T-helper 2 cell (primary cell): ENCODE measurements at regions not wholly inside any gene's neighbourhood (a gene's known extent, or its start where the extent isn't known, plus 50 kb on each side); places are given as distances from the start of the nearest gene placed in this dataset.

ENCODE experiments used
- DNase-seq, 5 experiments: peaks; one replicate each; pipeline versions ENCODE4 v3.0.0 to v3.0.0-alpha.2; 2012 to 2022

GRCh38 chr17:52841971-52842370 is 683.5 kb upstream of the CA10 start:
- no peak for DNase-seq

DNA sequence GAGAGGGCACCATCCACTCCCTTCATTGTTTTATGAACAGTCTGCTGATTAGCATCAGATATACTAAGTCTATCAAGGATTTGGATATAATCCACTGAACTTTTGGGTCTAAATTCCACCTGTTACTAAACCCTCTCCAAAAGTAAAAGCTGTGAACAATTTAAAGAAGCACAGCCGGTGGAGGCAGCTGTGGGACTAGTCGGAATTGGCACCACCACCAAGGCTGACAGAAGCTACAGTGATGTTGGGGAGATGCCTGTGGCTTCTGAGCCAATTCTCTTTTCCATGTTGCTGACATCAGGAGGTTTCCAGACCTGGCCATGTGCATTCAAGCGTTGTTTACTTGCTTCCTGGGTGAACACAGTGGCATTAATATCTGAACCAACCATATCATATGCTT is 679.0 kb upstream of the CA10 start:
- no peak for DNase-seq

DNA sequence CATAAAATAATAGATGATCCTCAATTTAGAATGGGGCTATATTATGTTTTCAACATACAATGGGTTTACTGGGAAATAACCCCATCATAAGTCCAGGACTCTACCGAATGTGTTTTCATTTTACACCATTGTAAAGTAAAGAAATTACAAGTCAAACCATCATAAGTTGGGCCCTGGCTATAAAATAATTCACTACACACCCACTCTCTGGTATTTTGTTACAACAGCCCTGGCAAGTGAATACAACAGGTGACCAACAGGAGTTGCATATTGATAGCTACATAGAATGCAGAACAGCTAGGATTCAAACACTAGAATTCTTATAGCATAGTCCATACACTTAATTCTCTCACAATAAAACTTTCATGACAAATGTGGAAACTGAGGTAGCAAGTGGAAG is 673.0 kb upstream of the CA10 start:
- no peak for DNase-seq

- no peak for DNase-seq
These were observed 670.1 kb upstream of the CA10 start for GRCh38 chr17:52828621-52829020.

DNA sequence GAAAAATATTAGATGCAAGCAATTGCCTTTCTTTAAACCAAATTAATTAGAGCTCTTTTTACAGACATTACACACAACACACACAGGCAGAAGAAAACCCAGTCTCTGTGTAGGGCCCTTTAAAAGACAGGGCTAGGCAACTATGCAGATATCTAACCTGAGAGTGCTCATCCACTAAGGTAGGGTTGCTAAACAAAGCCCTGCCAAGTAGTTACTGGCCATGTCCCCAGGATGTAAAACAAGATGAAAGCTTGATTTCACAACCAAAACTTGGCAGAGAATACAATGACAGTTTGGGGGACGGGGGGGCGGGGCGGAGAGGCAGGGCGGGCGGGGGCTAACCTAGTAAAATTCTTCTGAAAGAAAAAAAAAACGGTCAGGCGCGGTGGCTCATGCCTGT is 669.0 kb upstream of the CA10 start:
- DNase-seq: no peak

DNA sequence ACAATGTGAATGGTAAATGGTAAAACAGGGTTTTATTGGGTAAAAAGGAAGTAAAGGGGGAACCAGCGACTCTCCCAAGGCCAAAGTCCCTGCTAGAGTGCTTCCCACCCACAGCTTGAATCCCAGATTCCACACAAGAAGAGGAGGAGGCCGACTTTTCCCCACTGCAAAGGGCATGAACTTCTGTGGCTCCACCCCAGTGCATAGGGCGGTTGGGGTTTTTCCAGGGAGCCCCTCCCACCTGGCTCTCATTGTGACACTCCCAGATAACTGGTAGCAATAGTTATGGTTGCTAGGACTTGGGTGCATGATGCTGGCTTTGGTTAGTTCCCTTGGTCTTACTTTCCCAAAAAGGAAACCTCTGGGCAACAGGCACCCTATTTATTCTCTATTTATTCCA is 666.0 kb upstream of the CA10 start:
- DNase-seq: no peak

- DNase-seq: no peak
These were observed 664.6 kb upstream of the CA10 start for GRCh38 chr17:52823155-52823554.

DNA sequence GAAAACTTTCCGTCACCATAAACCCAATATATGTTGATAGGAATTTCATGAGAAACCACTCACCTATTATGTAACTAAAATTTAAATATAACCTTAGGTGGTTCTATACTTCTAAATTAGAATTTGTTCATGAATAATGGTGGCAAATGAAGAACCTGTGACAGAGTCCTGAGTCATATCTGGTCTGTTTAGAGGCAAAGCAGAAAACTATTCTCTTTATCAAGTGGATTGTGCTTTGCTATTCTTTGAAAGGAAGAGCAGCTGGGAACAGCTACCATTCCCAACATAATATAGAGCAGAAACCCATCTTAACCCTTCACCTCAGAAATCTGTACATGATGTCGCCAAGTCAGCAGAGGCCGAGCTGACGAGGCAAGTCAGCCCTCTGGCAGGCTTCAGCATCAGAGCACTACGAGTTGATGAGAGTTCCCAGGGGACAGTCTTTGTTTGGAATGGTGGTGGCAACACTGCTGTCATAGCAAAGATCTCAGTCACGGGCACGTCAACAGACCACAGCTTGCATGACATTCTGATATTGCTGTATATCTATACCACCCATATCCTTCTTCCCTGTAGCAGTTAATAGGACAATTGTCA is 631.9 kb upstream of the CA10 start:
- no peak for DNase-seq

- no peak for DNase-seq
These were observed 631.3 kb upstream of the CA10 start for GRCh38 chr17:52789829-52790228.

DNA sequence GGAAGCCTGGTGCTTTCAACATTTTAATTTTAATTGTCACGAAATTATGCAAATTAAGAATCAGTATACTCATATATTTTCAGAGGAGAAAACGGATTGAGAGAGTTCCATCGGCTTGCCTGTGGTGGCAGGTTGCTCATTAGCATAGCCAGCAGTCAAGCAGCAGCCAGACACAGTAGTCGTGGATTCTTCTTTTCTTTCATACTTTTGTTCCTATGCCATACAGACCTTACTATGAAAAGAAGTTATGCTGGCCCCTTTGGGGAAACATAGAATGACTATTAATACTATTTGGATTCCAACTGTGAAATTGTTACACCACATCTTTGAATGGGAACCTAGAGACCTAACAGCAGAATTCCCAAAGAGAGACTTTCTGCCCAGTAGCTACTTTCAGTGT is 617.7 kb upstream of the CA10 start:
- DNase-seq: no peak

GRCh38 chr17:52762794-52763167 is 604.3 kb upstream of the CA10 start:
- no peak for DNase-seq

DNA sequence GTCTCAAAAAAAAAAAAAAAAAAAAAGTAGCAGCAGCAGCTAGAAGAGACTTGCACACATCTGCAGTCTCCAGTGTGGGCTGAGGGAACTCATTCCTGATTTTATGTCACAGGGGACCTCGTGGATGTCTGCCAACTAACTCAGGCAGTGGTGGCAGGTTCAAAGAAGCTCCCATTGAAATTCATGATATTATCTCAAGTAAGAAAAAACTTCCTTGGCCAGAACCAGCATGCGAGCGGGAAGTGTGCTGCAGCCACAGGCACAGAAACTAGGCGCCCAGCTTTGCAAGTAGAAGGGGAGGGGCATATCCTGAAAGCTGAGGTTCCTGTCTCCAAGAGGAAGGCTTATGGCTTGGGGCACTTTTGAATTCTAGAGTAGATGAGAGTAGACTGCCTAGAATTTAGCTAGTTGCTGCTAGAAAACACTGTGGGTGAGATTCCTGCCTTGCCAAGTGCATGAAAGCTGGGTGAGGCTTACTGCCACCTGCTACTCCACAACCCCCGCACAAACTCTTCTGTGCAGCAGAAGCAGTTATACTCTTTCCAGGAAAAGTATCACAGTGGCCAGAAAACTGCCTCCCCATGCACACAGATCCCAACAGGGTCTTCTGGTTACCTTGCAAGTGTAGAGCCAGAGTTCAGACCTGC is 603.8 kb upstream of the CA10 start:
- DNase-seq: no peak

- no peak for DNase-seq
These were observed 601.4 kb upstream of the CA10 start for GRCh38 chr17:52759864-52760263.

GRCh38 chr17:52758481-52758880 is 600.0 kb upstream of the CA10 start:
- no peak for DNase-seq

GRCh38 chr17:52756746-52757145 is 598.2 kb upstream of the CA10 start:
- DNase-seq: no peak

GRCh38 chr17:52754838-52755237 is 596.3 kb upstream of the CA10 start:
- no peak for DNase-seq

DNA sequence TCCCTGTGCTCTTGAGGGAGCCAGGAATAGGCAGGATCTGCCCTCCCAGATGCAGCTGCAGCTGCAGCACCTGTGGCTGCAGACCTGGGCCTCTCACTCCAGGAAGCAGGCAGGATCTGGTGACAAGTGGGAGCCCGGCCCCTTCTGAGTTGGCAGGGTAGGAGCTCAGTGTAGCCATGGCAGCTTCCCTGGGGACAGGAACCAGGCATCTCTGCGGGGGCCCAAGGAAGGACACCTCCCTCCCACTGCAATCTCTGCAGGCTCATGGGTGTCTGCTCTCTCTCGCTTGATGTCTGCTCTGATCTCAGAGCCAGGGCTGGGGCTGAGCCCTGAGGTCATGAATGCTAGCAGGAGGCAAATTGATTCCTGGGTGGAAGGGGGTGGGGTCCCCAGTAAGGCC is 592.5 kb upstream of the CA10 start:
- DNase-seq: no peak

GRCh38 chr17:52744179-52744578 is 585.7 kb upstream of the CA10 start:
- no peak for DNase-seq

GRCh38 chr17:52740006-52740405 is 581.5 kb upstream of the CA10 start:
- no peak for DNase-seq

DNA sequence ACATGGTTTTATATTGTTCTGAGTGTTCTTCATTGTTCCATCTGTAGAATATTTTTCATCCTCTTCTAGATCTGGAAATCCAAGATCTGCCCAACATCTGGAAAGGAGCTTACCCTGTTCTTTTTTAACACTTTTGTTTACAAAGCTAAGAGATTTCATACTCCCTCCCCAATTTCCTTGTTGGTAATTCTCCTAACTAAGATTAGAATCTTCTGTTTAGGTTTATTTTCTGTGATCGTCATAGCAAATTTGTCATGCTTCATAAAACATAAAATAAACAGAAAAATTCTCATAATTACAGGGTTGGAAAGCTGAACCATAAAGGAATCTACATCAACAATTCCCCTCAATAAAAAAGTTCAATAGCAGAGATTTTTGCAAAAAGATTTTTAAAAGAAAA is 580.3 kb upstream of the CA10 start:
- DNase-seq: no peak

- no peak for DNase-seq
These were observed 578.6 kb upstream of the CA10 start for GRCh38 chr17:52737071-52737470.

- DNase-seq: no peak
These were observed 574.3 kb upstream of the CA10 start for GRCh38 chr17:52732841-52733240.

- no peak for DNase-seq
These were observed 566.1 kb upstream of the CA10 start for GRCh38 chr17:52724578-52724977.

GRCh38 chr17:52721910-52722309 is 563.4 kb upstream of the CA10 start:
- no peak for DNase-seq

- DNase-seq: no peak
These were observed 551.9 kb upstream of the CA10 start for GRCh38 chr17:52710363-52710901.
